ENCODE measurements at regions not wholly inside any gene's neighbourhood (a gene's known extent, or its start where the extent isn't known, plus 50 kb on each side); places are given as distances from the start of the nearest gene placed in this dataset.
A peak's percentile ranks its signal among the peaks of the same experiment; 100 is the strongest.

DNA sequence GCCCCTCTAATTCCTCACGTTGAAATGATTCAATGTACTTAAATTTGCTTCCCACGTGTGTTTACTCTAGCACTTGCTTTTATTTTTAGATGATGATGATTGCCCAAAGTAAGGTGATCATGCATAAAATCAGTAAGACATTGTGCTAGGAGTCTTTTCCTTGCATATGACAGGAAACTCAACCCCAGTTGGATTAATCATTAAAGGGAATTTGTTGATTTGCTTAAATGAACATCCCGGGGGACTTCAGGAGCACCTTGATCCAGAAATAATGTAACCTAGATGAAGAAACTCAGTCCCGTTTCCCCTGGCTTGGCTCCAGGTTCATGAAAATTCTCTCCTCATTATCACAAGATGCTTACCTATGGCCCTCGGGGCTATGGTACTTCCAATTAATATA lies 106.1 kb upstream of the STC2 start:
- no peaks in the 10 kb centered on the region for H3K9me3 ChIP-seq (ENCODE audit: control insufficient read depth, insufficient read depth, low read depth, low read length)
- no peaks in the 10 kb centered on the region for H3K4me1 ChIP-seq (ENCODE audit: control insufficient read depth, insufficient read depth, low read length)
- H3K27ac ChIP-seq (ENCODE audit: extremely low read depth, low read depth, low read length), result no peak overlapping the region
- H3K36me3 ChIP-seq (ENCODE audit: control insufficient read depth in 2 of 2, insufficient read depth in 1 of 2, low read length in 2 of 2), result no peaks in the 10 kb centered on the region
- TF ChIP-seq, protein P1, sequence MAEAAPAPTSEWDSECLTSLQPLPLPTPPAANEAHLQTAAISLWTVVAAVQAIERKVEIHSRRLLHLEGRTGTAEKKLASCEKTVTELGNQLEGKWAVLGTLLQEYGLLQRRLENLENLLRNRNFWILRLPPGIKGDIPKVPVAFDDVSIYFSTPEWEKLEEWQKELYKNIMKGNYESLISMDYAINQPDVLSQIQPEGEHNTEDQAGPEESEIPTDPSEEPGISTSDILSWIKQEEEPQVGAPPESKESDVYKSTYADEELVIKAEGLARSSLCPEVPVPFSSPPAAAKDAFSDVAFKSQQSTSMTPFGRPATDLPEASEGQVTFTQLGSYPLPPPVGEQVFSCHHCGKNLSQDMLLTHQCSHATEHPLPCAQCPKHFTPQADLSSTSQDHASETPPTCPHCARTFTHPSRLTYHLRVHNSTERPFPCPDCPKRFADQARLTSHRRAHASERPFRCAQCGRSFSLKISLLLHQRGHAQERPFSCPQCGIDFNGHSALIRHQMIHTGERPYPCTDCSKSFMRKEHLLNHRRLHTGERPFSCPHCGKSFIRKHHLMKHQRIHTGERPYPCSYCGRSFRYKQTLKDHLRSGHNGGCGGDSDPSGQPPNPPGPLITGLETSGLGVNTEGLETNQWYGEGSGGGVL (tag by site-specific recombination; IDR thresholded peaks at IDR 0.05), result no peak
- TF ChIP-seq, protein P2, sequence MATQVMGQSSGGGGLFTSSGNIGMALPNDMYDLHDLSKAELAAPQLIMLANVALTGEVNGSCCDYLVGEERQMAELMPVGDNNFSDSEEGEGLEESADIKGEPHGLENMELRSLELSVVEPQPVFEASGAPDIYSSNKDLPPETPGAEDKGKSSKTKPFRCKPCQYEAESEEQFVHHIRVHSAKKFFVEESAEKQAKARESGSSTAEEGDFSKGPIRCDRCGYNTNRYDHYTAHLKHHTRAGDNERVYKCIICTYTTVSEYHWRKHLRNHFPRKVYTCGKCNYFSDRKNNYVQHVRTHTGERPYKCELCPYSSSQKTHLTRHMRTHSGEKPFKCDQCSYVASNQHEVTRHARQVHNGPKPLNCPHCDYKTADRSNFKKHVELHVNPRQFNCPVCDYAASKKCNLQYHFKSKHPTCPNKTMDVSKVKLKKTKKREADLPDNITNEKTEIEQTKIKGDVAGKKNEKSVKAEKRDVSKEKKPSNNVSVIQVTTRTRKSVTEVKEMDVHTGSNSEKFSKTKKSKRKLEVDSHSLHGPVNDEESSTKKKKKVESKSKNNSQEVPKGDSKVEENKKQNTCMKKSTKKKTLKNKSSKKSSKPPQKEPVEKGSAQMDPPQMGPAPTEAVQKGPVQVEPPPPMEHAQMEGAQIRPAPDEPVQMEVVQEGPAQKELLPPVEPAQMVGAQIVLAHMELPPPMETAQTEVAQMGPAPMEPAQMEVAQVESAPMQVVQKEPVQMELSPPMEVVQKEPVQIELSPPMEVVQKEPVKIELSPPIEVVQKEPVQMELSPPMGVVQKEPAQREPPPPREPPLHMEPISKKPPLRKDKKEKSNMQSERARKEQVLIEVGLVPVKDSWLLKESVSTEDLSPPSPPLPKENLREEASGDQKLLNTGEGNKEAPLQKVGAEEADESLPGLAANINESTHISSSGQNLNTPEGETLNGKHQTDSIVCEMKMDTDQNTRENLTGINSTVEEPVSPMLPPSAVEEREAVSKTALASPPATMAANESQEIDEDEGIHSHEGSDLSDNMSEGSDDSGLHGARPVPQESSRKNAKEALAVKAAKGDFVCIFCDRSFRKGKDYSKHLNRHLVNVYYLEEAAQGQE (tag by site-specific recombination; IDR thresholded peaks at IDR 0.05), result no peak
- TF ChIP-seq ZNF561 (tag by site-specific recombination; IDR thresholded peaks at IDR 0.05; ENCODE audit: borderline replicate concordance), result no peak
- TF ChIP-seq ZNF660 (tag by site-specific recombination; IDR thresholded peaks at IDR 0.05), result no peak
- no peak for TF ChIP-seq ZNF514 (tag by site-specific recombination; IDR thresholded peaks at IDR 0.05)
- no peak for TF ChIP-seq ZNF777 (tag by site-specific recombination; IDR thresholded peaks at IDR 0.05; ENCODE audit: borderline replicate concordance)
- no peak for TF ChIP-seq ZNF302 (tag by site-specific recombination; IDR thresholded peaks at IDR 0.05; ENCODE audit: low read depth)
- no peak for TF ChIP-seq SETDB1 (IDR thresholded peaks at IDR 0.05; ENCODE audit: insufficient read length, low read length)
- TF ChIP-seq ZNF112 (tag by site-specific recombination; IDR thresholded peaks at IDR 0.05), result no peak
- TF ChIP-seq ZNF558 (tag by site-specific recombination; IDR thresholded peaks at IDR 0.05), result no peak
- TF ChIP-seq ZNF571 (tag by site-specific recombination; IDR thresholded peaks at IDR 0.05), result no peak
- TF ChIP-seq ZNF654 (tag by site-specific recombination; IDR thresholded peaks at IDR 0.05; ENCODE audit: low read depth), result no peak
- no peak for TF ChIP-seq ZFP41 (tag by site-specific recombination; IDR thresholded peaks at IDR 0.05; ENCODE audit: borderline replicate concordance)
- no peak for TF ChIP-seq ZNF560 (tag by site-specific recombination; IDR thresholded peaks at IDR 0.05; ENCODE audit: borderline replicate concordance)
- no peak for TF ChIP-seq ZNF549 (tag by site-specific recombination; IDR thresholded peaks at IDR 0.05)
- no peak for TF ChIP-seq ZNF529 (tag by site-specific recombination; IDR thresholded peaks at IDR 0.05; ENCODE audit: insufficient replicate concordance)
- CTCF ChIA-PET, result interaction anchor here (0.7 kb wide), 1 partner anchor 16 kb away, joined by 3 read pairs; no protein-coding TSS in a partner anchor
- H3K4me3 ChIP-seq (ENCODE audit: low read depth, low read length), result no peak overlapping the region
- POLR2A ChIA-PET, result no interaction called here

DNA sequence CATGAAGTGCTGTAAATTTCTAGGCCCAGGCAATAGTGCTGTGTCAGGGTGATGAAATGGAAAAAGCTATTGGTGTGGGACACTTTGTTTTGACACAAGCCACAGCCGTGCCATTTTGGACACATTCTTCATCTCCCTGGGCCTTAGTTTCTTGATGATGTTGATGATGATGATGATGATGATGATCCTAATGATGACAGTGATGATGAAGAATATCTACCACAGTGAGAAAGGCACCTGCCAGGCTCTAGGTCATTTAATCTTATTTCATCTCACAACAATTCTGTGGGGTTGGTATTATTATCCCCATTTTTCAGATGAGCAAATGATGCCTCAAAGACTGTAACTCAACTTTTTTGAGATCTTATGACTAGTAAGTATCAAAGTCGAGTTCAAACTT lies 102.2 kb upstream of the STC2 start:
- Histone ChIP-seq H3K4me3 (ENCODE audit: low read depth, low read length) (no peak overlapping the region), H3K27ac (ENCODE audit: extremely low read depth, low read depth, low read length) (no peak overlapping the region), H3K9me3 (ENCODE audit: control insufficient read depth, insufficient read depth, low read depth, low read length) (no peaks in the 10 kb centered on the region), H3K4me1 (ENCODE audit: control insufficient read depth, insufficient read depth, low read length) (no peaks in the 10 kb centered on the region), H3K36me3 (ENCODE audit: control insufficient read depth in 2 of 2, insufficient read depth in 1 of 2, low read length in 2 of 2) (no peaks in the 10 kb centered on the region)
- POLR2A ChIA-PET, result no interaction called here
- CTCF ChIA-PET, result no interaction called here
- TF ChIP-seq, protein P3, sequence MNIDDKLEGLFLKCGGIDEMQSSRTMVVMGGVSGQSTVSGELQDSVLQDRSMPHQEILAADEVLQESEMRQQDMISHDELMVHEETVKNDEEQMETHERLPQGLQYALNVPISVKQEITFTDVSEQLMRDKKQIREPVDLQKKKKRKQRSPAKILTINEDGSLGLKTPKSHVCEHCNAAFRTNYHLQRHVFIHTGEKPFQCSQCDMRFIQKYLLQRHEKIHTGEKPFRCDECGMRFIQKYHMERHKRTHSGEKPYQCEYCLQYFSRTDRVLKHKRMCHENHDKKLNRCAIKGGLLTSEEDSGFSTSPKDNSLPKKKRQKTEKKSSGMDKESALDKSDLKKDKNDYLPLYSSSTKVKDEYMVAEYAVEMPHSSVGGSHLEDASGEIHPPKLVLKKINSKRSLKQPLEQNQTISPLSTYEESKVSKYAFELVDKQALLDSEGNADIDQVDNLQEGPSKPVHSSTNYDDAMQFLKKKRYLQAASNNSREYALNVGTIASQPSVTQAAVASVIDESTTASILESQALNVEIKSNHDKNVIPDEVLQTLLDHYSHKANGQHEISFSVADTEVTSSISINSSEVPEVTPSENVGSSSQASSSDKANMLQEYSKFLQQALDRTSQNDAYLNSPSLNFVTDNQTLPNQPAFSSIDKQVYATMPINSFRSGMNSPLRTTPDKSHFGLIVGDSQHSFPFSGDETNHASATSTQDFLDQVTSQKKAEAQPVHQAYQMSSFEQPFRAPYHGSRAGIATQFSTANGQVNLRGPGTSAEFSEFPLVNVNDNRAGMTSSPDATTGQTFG (tag by site-specific recombination; IDR thresholded peaks at IDR 0.05; ENCODE audit: borderline replicate concordance), result no peak
- TF ChIP-seq ZNF843 (tag by site-specific recombination; IDR thresholded peaks at IDR 0.05) (no peak), MYNN (tag by site-specific recombination; IDR thresholded peaks at IDR 0.05; ENCODE audit: borderline replicate concordance) (no peak), ZSCAN30 (tag by site-specific recombination; IDR thresholded peaks at IDR 0.05) (no peak), ZNF416 (tag by site-specific recombination; IDR thresholded peaks at IDR 0.05) (no peak)
- TF ChIP-seq, protein P4, sequence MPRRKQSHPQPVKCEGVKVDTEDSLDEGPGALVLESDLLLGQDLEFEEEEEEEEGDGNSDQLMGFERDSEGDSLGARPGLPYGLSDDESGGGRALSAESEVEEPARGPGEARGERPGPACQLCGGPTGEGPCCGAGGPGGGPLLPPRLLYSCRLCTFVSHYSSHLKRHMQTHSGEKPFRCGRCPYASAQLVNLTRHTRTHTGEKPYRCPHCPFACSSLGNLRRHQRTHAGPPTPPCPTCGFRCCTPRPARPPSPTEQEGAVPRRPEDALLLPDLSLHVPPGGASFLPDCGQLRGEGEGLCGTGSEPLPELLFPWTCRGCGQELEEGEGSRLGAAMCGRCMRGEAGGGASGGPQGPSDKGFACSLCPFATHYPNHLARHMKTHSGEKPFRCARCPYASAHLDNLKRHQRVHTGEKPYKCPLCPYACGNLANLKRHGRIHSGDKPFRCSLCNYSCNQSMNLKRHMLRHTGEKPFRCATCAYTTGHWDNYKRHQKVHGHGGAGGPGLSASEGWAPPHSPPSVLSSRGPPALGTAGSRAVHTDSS (tag by site-specific recombination; IDR thresholded peaks at IDR 0.05), result peak; percentile 60; the same call in 1 of the 2 replicates
- TF ChIP-seq, protein P5, sequence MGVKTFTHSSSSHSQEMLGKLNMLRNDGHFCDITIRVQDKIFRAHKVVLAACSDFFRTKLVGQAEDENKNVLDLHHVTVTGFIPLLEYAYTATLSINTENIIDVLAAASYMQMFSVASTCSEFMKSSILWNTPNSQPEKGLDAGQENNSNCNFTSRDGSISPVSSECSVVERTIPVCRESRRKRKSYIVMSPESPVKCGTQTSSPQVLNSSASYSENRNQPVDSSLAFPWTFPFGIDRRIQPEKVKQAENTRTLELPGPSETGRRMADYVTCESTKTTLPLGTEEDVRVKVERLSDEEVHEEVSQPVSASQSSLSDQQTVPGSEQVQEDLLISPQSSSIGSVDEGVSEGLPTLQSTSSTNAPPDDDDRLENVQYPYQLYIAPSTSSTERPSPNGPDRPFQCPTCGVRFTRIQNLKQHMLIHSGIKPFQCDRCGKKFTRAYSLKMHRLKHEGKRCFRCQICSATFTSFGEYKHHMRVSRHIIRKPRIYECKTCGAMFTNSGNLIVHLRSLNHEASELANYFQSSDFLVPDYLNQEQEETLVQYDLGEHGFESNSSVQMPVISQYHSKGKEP (tag by site-specific recombination; IDR thresholded peaks at IDR 0.05), result no peak
